IPS-NIHi7 (cell line): ENCODE measurements at regions not wholly inside any gene's neighbourhood (a gene's known extent, or its start where the extent isn't known, plus 50 kb on each side); places are given as distances from the start of the nearest gene placed in this dataset.

ENCODE experiments used
- DNase-seq: peaks from one replicate; pipeline ENCODE4 v3.0.0; 2012; ENCODE audit warnings: mixed read lengths; ENCODE audit errors: extremely low spot score

DNA sequence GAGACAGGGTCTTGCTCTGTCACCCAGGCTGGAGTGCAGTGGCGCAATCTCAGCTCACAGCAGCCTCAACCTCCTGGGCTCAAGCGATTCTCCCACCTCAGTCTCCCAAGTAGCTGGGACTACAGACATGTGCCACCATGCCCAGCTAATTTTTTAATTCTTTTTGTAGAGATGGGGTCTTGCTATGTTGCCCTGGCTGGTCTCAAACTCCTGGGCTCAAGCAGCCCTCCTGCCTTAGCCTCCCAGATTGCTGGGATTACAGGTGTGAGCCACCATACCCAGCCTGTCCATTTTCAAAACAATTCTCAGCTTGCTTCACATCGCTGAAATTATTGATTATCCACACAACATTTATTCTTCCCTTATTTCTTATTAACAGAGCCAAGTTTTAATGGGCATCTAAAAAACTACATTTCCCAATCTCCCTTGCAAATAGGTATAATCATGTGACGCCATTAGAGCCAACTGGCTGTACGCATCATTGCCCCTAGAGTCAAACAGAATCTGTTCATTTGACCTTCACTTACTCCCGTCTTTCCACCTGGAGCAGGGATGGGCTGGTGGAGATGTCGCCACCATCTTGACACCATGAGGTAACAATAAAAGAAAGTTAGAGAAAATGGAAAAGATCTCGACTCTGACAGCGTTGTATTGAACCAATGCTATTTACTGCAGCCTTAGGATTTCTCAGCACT, 148.0 kb upstream of the FOXF1 start:
- DNase-seq: no peak

DNA sequence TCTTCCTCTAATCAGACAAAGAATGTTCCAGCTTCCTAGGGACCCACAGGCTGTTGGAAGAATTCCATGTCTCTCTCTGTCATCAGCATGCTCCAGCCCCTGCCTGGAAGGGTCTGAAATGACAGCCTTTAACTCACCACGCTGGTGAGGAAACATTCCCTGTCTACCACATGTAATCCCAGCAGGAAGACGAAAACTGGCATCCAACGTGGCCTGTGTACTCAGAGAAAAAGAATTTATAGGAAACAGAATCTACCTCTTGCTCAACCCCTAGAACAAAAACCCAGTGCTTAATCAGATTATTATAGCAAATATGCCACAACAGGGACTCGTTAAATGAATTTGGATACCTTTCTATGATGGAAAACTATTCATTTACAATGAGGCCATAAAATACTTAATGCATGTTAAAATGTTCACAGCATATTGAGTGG, 147.3 kb upstream of the FOXF1 start:
- DNase-seq: no peak

DNA sequence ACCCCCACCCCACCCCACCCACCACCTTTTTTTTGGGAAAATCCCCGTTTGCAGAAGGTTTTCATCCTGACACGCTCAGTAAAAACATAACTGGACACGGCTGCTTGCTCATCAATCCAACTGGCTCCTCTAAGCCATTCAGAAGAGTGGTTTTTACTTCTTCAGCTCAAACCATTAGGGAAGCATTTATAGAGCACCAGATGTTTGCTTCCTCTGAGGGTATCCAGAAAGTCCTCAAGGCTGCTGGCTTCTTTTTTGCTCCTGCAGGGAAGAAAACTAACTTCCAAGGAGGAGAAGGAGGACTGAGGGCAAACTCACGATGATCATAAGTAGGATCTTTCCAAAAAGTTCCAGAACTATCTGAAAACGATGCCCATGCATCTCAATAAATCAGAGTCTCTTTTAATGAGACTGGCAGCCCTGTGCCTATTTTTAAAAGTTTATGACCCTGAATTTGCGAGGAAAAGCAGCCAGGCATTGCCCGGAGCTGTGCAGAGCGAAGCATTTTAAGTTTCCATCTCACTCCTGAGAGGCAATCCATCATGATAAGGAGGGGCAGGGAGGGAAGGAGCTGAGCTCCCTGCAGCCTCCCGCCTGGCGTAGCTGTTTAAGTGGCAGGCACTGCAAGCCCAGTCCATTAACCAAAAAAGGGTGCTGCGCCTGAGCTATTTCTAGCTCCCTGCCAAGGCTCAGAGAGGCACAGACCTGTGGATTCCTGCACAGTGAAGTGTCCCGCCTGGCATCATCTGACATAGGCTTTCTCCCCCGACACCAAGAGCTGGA, 146.3 kb upstream of the FOXF1 start:
- DNase-seq: no peak

DNA sequence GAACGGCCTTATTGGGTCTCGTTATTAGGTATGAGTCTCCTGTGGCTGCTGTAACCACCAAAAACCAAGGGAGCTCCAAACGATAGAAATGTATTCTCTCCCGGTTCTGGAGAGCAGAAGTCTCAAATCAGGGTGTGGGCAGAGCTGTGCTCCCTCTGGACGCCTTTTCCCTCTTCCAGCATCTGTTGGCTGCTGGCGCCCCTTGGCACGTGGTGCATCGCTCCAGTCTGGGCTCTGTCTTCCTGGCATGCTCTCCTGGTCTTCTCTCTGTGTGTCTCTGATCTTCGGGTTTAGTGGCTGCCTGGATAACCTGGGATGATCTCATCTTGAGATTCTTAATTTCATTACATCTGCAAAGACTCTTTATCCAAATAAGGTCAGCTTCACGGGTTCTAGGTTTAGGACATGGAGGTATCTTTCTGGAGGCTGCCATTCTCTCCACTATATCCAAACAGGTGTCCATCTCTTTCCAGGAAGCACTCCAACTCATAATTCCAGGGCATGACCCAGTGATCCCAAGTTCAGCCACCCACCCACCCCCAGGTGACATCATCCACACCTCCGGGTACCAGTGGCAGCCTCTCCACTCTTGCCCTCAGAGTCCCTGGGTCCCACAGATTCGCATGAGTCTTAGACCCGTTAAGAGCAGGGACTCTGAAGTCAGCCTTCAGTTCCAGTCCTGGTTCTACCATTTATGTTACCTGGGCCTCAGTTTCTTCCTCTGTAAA, 145.5 kb upstream of the FOXF1 start:
- DNase-seq: no peak

DNA sequence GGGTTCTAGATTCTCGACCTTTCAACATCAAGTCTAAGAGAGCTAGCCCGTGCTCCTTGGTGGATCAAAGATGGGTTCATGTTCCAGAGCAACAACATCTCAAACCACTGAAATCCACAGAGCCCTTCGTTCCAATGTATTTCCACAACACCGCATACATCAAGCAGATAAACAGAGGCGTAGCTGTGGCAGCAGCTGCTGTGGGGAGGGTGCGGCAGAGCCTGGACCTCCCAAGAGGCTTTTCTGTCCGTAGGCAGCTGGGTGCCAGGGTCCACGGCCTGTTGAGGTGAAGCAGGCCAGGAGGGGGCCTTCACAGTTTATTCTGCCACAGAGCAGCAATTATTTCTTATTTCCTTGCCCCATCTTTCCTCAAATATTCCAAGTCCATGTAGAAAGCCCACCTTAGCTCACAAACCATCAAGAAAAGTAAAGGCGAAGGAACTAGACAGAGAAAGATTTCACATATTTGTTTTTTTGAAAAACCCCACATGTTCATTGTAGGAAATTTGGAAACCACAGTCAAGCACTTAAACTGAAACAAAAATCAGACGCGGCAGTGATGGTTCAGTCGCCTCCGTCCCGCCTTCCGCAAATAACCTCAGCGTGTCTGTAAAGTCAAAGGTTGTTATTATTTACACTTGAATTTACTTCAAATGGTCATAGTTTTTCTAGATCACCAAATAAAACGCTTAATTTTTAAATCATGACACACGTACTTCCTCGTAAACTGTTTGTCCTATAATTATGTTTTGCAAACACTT, 144.6 kb upstream of the FOXF1 start:
- no peak for DNase-seq

DNA sequence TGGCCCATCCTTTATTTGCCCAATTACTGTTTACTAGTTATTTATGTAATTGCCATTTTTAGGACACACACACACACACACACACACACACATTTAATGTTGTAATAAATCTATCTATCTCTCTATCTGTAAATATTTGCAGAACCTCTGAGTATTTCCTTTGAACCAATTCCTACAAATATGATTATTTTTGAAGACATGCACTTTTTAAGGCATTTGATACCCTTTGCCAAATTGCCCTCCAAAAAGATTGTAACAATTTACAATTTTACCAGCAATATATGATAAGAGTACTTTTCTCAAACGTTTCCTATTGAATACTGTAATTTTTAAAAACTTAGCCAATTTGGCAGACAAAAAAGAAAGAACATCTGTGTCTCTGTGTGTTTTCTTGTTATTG, 143.8 kb upstream of the FOXF1 start:
- DNase-seq: no peak

DNA sequence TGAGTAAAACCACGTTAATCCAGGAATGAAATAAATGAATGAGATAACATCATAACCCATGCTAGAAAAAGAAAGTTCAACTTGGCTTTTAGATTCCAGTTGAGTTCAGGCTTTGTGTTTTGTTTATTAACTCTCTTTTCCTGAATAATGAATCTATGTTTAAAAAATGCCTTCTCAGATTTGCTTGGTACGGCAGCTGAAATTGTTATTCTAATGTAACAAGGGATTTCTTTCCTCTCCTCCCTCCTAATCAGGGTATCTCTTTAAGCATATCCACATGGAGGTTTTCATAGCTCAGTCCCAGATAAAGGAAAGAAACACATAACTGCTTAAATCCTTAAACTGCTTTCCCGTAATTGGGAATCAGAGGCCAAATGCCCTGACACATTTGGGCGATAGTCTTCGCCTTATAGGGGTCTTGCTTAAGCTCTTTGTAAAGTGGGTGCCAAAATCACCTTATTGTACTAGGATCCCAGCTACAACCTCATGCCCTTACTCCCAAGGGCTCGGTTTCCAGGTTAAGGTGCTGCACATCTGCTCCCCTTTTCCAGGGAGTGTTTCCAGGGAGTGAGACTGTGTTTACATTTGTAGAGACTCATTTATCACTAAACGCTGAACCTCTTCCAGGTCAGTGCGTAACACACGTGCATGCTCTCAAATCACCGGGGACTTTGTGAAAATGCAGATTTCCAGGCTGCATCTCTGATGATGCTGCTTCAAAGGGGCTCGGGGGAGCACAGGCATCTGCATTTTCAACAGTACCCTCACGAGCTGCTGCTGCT, 142.8 kb upstream of the FOXF1 start:
- no peak for DNase-seq

DNA sequence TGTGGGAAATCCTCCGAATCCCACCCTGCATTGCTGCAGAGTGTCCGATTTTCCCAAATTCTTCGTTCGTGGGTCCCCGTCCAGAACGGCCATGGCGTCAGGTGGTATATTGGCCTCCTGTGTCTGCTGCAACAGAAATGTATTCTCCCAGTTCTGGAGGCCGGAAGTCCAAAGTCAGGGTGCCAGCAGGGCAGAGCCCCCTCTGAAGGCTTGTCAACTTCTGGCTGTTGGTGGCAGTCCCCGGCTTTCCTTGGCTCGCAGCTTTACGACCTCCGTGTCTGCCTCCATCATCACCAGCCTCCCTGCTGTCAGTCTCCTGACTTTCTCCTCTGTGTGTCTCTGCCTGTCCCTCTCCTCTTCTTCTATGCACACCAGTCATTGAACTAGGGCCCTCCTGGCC, 142.1 kb upstream of the FOXF1 start:
- DNase-seq: no peak

DNA sequence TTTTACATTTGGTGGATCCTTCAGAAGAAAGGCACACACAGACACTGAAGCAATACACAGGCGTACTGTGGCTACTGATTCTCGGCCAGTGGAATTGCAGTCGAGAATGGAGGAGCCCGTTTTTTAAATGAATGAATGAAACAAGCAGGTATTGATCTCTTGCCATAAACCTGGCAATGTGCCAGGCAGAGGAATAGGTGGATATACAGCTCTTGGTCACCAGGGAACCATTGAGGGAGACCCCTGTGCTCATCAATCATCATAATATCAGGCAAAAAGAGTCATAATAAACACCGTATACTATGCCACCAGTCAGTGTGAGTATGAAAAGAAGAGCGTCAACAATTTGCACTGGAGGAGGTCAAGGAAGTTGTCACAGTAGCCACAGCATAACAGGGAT, 140.3 kb upstream of the FOXF1 start:
- no peak for DNase-seq

DNA sequence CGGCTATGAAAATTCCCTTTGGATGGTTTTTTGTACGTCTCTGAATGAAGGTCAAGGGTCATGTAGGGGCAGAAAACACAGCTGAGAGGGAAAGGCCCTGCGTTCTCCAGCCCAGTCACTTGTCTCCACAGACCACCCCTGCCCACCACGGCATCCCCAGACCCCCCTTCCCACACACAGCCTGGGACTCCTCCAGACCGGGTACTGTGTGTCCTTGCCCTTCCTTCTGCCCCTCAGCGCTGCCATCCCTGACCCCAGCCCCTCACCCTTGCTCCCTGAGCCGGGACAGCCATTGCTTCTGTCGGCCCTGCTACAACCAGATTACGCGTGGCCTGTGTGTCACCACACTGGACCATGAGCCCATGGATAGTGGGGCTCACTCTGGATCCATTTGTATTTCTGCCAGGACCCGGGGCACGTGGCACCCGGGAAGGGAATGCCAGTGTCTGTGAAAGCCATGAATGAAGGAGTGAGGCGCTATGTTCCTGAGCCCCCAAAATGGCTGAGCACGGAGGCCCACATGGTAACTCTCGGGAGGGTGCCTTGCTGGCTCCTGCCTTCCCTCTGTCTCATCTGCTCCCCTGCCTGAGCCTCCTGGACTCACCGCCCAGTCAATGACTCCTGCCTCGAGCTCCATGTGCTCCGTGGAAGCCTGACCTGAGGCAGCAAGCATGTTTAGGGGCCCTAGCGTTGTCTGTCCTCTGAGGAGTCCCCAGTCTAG, 139.1 kb upstream of the FOXF1 start:
- no peak for DNase-seq

DNA sequence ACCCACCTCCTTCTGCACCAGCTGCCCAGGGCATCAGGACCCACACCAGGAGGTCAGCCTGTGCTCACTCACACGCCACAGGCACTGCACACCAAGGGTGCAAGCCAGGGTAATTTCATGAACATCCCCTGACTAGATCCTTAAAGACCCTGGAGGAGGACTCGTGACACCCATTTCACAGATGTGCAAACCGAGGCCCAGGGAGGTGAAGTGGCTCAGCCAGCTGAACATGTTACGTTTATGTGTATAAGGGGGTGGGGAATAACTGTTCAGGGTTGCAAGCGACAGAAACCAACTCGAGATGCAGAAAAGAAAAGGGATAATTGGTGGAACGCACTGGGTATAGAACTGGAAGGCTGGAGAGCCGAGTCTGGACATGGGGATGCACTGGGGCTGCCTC, 138.1 kb upstream of the FOXF1 start:
- DNase-seq: no peak

DNA sequence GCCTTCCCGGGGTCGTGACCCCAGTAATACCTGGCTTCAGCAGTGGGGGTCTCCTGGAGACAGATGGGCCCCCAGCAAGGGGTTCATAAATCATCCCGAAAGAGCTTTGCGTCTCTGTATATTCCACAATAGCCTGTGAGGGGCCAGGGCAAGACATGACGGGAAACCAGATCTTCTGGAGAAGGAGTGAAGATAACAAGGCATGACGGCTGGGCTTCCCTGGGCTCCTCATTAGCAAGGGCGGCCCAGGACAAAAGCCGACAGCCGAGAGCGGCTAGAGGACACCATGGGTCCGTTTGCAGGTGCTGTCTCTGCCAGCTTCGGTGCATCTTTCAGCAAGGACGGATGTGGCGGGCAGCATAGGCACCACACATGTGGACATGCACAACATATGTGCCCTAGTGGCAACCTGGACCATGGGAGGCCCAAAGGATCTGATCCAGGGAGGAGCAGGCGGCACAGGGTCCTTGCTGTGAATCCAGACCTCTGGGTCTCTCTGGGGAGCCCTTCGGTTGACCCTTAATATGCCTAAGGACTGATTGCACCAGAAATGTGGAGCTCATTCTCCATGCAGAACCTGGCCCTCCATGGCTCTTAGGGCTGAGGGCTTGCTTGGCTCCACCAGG, 136.9 kb upstream of the FOXF1 start:
- no peak for DNase-seq

DNA sequence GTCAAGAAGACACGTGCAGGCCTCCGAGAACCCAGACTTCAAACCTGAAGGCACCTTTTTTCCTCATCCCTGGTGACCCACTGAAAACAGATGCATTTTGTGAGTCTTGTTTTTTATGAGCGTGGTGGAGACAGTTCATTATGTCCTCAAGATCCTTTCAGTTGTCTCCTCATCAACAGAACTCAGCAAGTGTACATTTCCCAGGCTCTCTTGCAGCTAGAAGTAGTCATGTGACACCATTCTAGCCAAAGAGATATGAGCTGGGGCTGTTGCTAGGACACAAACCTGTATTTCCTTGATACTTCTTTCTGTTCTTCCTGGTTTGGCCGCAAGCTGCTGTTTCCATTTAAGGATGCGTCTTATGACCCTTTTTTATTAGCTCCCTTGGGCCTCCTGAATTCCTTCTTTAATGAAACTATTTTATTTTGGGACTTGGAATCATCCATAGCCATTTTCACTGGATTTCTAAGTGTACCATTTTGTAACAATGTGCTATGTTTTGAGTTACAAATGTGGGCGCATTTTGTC, 135.7 kb upstream of the FOXF1 start:
- no peak for DNase-seq

DNA sequence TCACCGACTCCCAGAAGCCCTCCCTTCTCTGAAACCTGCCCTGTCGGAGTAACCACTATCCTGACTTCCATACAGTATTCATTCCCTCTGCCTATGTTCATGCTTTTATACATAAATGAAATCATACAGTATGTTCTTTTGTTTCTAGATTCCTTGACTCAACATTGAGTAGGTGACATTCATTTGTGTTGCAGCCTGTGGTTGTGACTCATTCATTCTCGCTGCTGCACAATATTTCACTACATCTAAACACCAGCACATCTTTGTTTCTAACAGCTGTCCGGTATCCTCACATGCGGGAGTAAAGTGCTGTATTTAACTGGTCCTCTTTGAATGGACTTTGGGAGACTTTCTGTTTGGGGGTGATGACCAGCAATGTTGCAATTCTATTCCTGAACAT, 135.0 kb upstream of the FOXF1 start:
- no peak for DNase-seq

DNA sequence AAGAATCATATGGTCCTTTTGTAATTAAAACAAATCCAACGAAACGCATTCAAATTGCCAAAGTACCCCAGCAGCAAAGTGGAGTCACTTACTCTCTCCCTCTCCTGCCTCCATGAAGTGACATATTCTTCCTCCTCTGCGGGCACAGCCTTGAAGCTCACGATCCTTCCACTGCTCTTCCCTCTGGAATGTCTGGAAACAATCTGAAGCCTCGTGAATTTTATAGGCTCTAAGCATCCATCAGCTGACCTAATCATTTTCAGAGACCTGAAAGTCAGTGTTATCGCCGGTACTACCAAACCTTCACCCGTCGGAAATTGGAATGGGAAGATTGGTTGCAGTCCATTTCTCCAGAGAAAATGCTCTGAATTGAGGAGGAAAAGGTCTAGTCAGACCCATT, 134.5 kb upstream of the FOXF1 start:
- DNase-seq: no peak

DNA sequence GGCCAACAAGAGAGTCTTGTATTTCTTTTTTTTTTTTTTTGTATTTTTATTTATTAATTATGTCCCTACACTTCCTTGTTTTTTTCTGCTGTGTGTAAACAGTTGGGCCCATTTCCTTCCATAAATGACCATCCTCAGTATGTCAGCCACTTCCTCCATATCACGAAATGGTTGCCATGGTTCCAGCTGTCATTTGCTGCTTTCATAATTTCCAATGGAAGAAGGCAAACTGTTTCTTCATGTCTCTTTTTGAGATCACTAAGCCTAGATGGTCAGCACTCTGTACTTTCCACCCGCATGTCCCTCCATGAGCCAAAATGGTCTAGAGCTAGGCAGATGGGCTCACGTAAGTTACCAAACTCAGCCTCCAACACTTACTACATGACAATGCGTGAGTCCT, 133.5 kb upstream of the FOXF1 start:
- DNase-seq: no peak

DNA sequence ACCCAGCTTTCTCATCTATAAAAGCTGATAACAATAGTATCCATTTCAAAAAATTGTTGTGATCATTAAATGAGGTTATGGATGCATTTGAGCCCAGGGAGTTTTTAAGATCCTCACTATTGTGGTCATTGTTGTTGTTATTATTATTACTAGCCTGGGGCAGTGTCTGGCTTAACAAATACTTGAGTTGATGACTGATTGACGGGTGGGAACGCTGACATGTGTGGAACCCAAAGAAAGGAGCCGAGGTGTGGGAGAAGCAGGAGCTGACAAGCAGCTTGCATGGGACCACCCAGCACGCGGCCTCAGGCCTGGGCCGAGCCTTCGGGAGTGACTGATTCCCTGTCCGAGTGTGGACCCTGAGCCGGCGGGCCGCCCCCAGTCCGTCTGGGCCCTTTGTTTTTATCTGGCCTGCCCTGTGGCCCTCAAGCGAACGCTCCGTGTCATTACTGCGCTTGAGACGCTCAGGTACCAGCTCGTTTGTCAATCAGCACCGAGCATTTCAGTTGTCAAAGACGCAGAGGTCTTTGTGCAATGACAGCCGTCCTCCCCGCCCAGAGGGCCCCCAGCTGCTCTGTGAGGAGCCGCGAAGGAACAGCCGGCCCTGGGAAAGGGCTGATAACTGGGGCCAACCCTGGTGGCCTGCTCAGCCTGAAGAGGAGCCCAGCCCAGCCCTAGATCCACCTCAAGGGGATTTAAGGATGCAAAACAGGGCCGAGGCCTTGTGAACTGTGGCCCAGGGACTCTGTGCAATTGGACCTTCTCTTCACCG, 132.9 kb upstream of the FOXF1 start:
- no peak for DNase-seq

DNA sequence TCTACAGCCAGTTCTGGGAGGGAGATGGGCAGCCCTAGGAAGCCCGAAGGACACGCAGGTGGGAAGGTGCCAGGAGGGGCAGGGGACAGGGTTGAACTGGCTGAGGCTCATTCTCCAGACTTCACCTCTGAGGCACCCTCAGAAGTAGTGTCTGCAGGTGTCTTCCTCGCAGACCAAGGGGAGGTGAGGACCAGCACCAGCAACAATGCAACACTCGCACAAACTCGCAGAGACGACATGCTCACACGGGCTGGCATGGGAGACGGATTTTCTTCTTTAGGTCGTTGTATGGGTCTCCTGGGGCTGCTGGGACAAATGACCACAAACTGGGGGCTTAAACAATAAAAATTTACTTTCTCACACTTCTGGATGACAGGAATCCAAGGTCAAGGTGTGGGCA, 132.2 kb upstream of the FOXF1 start:
- DNase-seq: no peak

DNA sequence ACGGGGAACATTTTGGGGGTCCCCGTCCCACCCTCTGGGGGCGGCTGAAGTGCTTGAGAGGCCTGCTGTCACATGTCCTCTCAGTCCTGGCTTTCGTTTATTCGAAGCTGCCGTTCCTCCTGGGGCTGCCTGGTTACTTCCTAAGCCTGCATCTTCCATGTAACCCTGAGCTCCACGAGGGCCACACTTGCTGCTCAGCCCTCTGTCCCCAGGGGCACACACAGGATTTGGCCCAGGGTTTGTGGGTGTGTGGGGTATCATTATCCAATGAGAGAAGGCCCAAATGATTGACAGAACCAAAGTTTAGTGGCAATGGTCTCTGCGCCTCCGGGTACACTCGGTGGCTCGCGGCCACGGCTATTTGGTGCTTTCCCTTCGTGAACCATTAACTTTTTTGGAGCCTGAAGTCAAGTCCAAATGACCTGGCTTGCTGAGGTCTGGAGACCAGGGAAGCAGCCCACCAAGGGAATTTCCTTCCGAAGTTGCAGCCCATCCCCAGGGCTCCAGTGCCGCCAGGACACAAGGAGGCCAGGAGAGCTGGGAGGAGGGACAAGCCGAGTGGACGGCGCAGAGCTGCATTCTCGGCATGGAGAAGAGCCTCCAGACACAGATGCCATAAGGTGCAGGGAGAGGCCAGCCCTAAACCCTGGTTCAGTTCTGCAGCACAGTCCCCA, 131.4 kb upstream of the FOXF1 start:
- no peak for DNase-seq
